Fibroblast of lung (primary cell): ENCODE measurements at regions not wholly inside any gene's neighbourhood (a gene's known extent, or its start where the extent isn't known, plus 50 kb on each side); places are given as distances from the start of the nearest gene placed in this dataset.

Experiments used
- EZH2 ChIP-seq: IDR thresholded peaks from 2 replicates; pipeline ENCODE4 v1.5.1; 2012; ENCODE audit warnings: low read length, control low read depth, mild to moderate bottlenecking; ENCODE audit errors: missing control alignments
- TF ChIP-seq, protein P1 (sequence below), 2 donors: IDR thresholded peaks in 1 of 2; conservative IDR thresholded peaks in 1 of 2; 1 replicate in 1 of 2; 2 replicates in 1 of 2; pipeline ENCODE4 v1.5.1; 2011 to 2012; ENCODE audit warnings: low read length in 2 of 2, control low read depth in 1 of 2, inconsistent platforms in 1 of 2, low read depth in 1 of 2, mild to moderate bottlenecking in 1 of 2

DNA sequence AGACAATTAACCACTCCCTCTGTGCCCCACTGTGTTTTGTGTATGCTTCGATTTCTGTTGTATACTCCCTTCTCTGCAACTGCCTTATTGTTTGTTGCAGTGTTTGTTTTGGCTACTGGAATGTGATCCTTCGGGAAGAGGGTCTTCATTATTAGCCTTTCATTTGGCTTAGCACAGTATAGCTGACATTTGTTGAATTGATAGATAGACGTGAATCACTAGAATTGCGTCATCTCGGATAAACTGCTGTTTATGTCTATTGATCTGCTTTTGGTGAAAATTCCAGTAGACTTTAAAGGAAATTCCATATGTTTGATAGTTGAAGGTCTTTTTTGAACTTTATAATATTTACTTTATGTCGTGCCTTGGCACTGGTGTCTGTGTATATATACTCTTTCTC lies 189.9 kb upstream of the EYA4 start:
- TF ChIP-seq, protein P1, sequence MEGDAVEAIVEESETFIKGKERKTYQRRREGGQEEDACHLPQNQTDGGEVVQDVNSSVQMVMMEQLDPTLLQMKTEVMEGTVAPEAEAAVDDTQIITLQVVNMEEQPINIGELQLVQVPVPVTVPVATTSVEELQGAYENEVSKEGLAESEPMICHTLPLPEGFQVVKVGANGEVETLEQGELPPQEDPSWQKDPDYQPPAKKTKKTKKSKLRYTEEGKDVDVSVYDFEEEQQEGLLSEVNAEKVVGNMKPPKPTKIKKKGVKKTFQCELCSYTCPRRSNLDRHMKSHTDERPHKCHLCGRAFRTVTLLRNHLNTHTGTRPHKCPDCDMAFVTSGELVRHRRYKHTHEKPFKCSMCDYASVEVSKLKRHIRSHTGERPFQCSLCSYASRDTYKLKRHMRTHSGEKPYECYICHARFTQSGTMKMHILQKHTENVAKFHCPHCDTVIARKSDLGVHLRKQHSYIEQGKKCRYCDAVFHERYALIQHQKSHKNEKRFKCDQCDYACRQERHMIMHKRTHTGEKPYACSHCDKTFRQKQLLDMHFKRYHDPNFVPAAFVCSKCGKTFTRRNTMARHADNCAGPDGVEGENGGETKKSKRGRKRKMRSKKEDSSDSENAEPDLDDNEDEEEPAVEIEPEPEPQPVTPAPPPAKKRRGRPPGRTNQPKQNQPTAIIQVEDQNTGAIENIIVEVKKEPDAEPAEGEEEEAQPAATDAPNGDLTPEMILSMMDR (conservative IDR thresholded peaks at IDR 0.05 in 1 of 2, IDR thresholded peaks at IDR 0.05 in 1 of 2; ENCODE audit: low read depth in 1 of 2, low read length in 2 of 2), result no peak
- no peak for TF ChIP-seq EZH2
